ENCODE measurements at regions not wholly inside any gene's neighbourhood (a gene's known extent, or its start where the extent isn't known, plus 50 kb on each side); places are given as distances from the start of the nearest gene placed in this dataset.

- TF ChIP-seq REST (IDR thresholded peaks at IDR 0.05; ENCODE audit: insufficient read depth in 1 of 2, low read depth in 2 of 2, low read length in 2 of 2) (no peak), POLR2AphosphoS5 (IDR thresholded peaks at IDR 0.05; ENCODE audit: low read depth, low read length) (no peak)
Observed at GRCh38 chr5:4043135-4043534, 447.5 kb downstream of the IRX1 start.

Data from PFSK-1 (cell line).